ENCODE measurements at regions not wholly inside any gene's neighbourhood (a gene's known extent, or its start where the extent isn't known, plus 50 kb on each side); places are given as distances from the start of the nearest gene placed in this dataset.

GRCh38 chr9:106074006-106074405 lies 379.7 kb downstream of the TMEM38B start (continued):
- TF ChIP-seq ZNF532 (CRISPR knock-in tag; IDR thresholded peaks at IDR 0.05; ENCODE audit: borderline replicate concordance) = no peak
- no peak for TF ChIP-seq ERG (CRISPR knock-in tag; IDR thresholded peaks at IDR 0.05)
- TF ChIP-seq MXD4 (CRISPR knock-in tag; IDR thresholded peaks at IDR 0.05; ENCODE audit: borderline replicate concordance) = no peak
- TF ChIP-seq TP53 (CRISPR knock-in tag; IDR thresholded peaks at IDR 0.05) = no peak
- no peak for TF ChIP-seq NR3C1 (CRISPR knock-in tag; conservative IDR thresholded peaks at IDR 0.05; ENCODE audit: low read depth)
- no peak for TF ChIP-seq E2F1 (CRISPR knock-in tag; IDR thresholded peaks at IDR 0.05)
- TF ChIP-seq NFE2L1 (CRISPR knock-in tag; IDR thresholded peaks at IDR 0.05) = no peak
- TF ChIP-seq ZNF416 (CRISPR knock-in tag; IDR thresholded peaks at IDR 0.05) = no peak

- no peak overlapping the region for H3K27ac Mint-ChIP-seq
- ChIA-PET CTCF (no interaction called here), POLR2A (no interaction called here)
- H3K4me3 Mint-ChIP-seq = no peak overlapping the region
- no peaks in the 10 kb centered on the region for H3K4me1 Mint-ChIP-seq
- TF ChIP-seq IRF1 (CRISPR knock-in tag; IDR thresholded peaks at IDR 0.05) (no peak), E2F1 (CRISPR knock-in tag; IDR thresholded peaks at IDR 0.05) (no peak), ZNF138 (CRISPR knock-in tag; conservative IDR thresholded peaks at IDR 0.05) (no peak), PRRX2 (CRISPR knock-in tag; IDR thresholded peaks at IDR 0.05) (no peak), RELA (CRISPR knock-in tag; IDR thresholded peaks at IDR 0.05; ENCODE audit: borderline replicate concordance) (no peak), GABPB1 (CRISPR knock-in tag; IDR thresholded peaks at IDR 0.05) (no peak), ATF6 (CRISPR knock-in tag; IDR thresholded peaks at IDR 0.05) (no peak), FOXJ3 (CRISPR knock-in tag; IDR thresholded peaks at IDR 0.05; ENCODE audit: borderline replicate concordance) (no peak), JUN (CRISPR knock-in tag; IDR thresholded peaks at IDR 0.05) (no peak), HMGXB4 (CRISPR knock-in tag; IDR thresholded peaks at IDR 0.05) (no peak), JAZF1 (CRISPR knock-in tag; IDR thresholded peaks at IDR 0.05) (no peak)
- H3K27me3 Mint-ChIP-seq (ENCODE audit: low read depth) = no peaks in the 10 kb centered on the region
- ATAC-seq (no peak), DNase-seq (ENCODE audit: low spot score) (no peak)
- no peaks in the 10 kb centered on the region for H3K36me3 Mint-ChIP-seq
- 0 out of 2 replicates have a peak, but pooled peaks cover 4% of the 10 kb centered on the region for H3K9me3 Mint-ChIP-seq
Measured at GRCh38 chr9:106075236-106075959, 381.1 kb downstream of the TMEM38B start.

Data from WTC11 (cell line).